GM21576 (cell line): ENCODE measurements at regions not wholly inside any gene's neighbourhood (a gene's known extent, or its start where the extent isn't known, plus 50 kb on each side); places are given as distances from the start of the nearest gene placed in this dataset.
"Not testable (repeated sequence)": the region's sequence is repeated elsewhere in the genome, so short reads cannot be mapped to it uniquely, and the experiment has no call there.

Source experiments
- ATAC-seq: cut with Tn5 transposase; IDR thresholded peaks from one replicate; pipeline ENCODE4 v1.9.1; 2021; ENCODE audit warnings: mild to moderate bottlenecking, moderate library complexity; ENCODE audit not compliant: unreplicated experiment

- ATAC-seq: no peak
Observed at GRCh38 chr9:24351973-24352372, 193.7 kb downstream of the IZUMO3 start.

DNA sequence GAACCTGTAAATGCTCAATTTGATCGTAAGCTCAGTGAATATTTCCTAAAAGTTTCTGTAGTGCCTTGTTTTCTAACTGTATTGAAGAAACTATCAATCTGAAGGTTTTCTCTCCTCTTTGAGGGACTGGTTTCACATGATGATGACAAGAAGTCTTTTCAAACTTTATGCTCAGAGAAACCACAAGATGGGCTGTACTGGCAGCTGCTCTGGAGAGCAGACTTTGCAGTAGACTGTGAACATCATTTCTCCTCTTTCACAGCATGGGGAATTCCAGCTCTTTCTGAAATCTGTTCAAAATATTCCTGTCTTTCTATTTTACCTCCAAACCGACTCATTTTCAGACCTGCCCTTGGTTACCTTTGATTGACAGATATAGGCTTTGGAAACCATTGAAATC is 194.4 kb downstream of the IZUMO3 start:
- no peak for ATAC-seq

DNA sequence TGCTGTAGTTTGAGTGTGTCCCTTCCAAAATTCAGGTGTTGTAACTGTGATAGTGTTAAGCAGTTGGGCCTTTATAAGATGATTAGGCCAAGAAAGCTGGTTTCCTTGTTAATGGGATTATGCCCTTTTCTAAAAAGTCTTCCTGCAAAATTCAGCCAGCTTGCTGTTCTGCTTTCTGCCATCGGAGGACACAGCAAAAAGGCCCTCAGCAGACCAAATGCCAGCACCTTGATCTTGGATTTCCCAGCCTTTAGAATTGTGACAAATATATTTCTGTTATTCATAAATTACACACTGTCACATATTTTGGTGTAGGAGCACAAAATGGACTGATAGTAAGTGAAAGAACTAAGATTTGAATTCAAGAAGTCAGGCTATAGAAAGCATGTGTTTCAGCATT is 203.2 kb downstream of the IZUMO3 start:
- no peak for ATAC-seq

- ATAC-seq: no peak
Observed at GRCh38 chr9:24333629-24334028, 212.1 kb downstream of the IZUMO3 start.

- ATAC-seq: no peak
Observed at GRCh38 chr9:24298912-24299311, 246.8 kb downstream of the IZUMO3 start.

DNA sequence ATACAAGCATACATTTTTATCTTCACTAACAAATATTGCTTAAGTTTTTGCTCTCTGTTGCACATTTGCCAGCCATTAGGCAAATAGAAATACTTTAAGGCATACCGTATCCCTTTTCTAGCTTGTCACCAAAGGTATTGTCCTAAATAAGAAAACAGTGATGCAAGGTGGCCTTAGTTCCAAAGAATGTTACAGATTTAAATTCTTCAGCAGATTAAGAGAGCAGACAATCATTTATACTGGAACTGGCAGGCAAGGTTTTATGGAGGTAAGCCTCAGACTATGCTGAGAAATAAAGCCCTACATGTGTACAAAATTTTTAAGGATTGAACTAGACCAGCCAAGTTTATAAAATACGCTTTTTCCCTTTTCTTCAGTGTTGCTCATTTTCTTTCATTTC is 247.8 kb downstream of the IZUMO3 start:
- ATAC-seq: no peak

- ATAC-seq: no peak
Observed at GRCh38 chr9:24296124-24296523, 249.6 kb downstream of the IZUMO3 start.

DNA sequence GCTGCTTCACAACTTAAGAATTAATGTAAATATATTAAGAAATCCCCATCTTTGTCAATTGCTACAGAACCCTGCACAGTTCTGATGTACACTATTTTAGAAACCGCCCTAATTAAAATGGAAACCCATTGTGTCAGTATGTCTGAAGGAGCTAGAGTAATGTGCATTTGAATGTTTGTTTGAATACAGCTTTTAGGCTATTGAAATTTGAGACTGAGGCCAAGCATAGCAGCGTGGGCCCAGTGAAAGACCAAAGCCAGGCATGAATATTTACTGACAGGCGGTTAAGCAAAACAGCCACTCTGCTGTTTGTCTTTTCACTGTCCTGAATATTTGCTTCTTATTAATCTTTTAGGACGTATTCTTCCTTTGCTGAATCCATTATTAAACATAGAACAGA is 252.3 kb downstream of the IZUMO3 start:
- ATAC-seq: no peak

- ATAC-seq: no peak
Observed at GRCh38 chr9:24286761-24287160, 258.9 kb downstream of the IZUMO3 start.

DNA sequence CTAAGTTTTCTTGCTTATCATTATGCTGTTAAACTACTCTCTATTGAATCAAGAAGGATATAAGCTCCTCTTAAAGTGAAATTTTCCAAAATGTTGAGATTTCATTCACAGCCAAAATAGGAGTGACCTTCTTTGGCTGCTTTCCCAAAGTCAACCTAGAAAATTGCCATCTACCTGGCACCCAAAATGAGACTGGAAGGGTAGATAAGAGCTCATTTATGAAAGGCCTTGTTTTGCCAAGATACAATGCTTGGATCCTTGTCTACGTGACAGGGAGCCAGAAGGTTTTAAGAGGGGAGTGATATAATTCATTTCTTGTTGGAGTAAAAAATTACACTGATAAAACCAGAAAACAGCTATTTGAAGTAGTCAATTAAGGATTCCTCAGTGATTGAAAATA is 287.1 kb downstream of the IZUMO3 start:
- ATAC-seq: no peak

GRCh38 chr9:24257726-24258125 is 288.0 kb downstream of the IZUMO3 start:
- no peak for ATAC-seq

- no peak for ATAC-seq
Observed at GRCh38 chr9:24245988-24246387, 299.7 kb downstream of the IZUMO3 start.

GRCh38 chr9:24242576-24242975 is 303.1 kb downstream of the IZUMO3 start:
- ATAC-seq: no peak

- ATAC-seq: no peak
Observed at GRCh38 chr9:24218656-24219055, 327.0 kb downstream of the IZUMO3 start.

- no peak for ATAC-seq
Observed at GRCh38 chr9:24210641-24211040, 335.1 kb downstream of the IZUMO3 start.

DNA sequence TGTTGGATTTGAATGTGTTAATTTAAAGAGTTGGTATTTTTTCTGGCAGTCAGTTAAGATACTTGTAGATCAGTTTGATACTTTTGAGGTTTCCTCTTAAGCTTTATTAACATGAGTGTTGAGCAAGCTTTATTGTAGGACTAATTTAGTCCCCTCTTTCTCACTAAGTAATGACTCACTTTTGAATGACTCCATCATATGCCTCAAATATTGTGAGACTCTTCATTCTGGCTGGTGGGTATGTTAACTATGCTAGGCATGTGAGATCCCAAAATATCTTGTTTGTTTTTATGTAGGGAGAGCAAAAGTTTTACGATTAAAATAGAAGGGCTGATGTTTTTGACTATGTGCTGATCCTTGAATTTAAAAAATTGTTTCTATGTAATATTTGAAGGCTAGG is 355.7 kb downstream of the IZUMO3 start:
- ATAC-seq: no peak

DNA sequence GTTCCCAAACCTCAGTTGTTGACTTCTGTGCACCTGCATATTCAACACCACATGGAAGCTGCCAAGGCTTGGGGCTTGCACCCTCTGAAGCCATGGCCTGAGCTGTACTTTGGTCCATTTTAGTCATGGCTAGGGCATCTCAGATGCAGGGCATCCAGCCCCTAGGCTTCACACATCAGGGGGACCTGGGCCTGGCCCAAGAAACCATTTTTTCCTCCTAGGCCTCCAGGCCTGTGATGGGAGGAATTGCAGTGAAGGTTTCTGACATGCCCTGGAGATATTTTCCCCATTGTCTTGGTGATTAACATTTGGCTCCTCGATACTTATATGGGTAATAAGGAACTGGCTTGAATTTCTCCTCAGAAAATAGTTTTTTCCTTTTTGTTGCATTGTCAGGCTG is 354.5 kb upstream of the ELAVL2 start:
- not testable (repeated sequence) for ATAC-seq

GRCh38 chr9:24144796-24145195 is 318.8 kb upstream of the ELAVL2 start:
- no peak for ATAC-seq

DNA sequence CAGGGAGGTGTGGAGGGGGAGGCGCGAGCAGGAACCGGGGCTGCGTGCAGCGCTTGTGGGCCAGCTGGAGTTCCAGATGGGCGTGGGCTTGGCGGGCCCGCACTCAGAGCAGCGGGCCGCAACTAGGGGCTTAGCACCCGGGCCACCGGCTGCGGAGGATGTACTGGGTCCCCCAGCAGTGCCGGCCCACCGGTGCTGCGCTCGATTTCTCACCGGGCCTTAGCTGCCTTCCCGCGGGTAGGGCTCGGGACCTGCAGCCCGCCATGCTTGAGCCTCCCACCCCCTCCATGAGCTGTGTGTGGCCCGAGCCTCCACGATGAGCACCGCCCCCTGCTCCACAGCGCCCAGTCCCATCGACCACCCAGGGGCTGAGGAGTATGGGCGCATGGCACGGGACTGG is 309.0 kb upstream of the ELAVL2 start:
- ATAC-seq: not testable (repeated sequence)

- ATAC-seq: no peak
Observed at GRCh38 chr9:24132244-24132643, 306.2 kb upstream of the ELAVL2 start.

DNA sequence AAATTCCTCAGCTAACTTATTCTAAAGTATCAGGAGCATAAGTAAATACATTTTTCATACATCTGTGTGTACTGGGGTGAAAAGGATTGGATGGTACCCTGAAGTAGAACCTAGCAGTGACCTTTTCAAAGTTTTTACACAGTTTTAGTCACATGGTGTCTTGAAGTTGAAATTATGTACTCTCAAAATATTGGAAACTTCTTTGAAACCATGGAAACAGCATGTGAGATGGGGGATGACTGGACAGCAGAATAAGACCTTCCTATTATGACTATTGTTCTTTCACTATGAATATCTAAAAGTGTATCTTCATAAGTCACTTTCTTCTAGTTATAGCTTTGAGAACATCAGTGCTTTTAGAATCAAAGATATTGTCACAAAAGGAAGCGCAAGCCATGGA is 301.5 kb upstream of the ELAVL2 start:
- no peak for ATAC-seq

- ATAC-seq: no peak
Observed at GRCh38 chr9:24118190-24118589, 292.1 kb upstream of the ELAVL2 start.

- ATAC-seq: no peak
Observed at GRCh38 chr9:24096756-24097155, 270.7 kb upstream of the ELAVL2 start.

GRCh38 chr9:24095246-24095645 is 269.2 kb upstream of the ELAVL2 start:
- ATAC-seq: no peak
